ENCODE measurements at regions not wholly inside any gene's neighbourhood (a gene's known extent, or its start where the extent isn't known, plus 50 kb on each side); places are given as distances from the start of the nearest gene placed in this dataset.

DNA sequence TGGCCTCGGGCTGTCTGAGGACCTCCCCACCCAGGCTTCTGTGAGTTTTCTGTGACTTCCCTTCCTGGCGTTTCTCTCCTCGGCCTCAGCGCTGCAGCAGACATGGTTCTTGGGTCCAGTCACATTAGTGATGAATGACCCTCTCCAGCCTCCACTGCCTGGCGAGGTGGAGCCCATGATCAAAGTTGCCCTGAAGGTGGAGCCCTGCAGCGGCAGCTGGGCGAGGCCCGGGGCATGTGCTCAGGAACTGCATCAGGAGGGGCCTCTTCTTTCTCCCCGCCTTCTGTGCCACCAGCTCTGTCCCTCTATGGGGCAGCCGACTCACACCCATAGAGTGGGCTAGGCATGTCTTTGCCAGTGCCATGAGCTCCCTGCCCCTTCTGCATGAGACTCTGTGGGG is 1079.7 kb downstream of the TBC1D22A start:
- TF ChIP-seq, protein P1, sequence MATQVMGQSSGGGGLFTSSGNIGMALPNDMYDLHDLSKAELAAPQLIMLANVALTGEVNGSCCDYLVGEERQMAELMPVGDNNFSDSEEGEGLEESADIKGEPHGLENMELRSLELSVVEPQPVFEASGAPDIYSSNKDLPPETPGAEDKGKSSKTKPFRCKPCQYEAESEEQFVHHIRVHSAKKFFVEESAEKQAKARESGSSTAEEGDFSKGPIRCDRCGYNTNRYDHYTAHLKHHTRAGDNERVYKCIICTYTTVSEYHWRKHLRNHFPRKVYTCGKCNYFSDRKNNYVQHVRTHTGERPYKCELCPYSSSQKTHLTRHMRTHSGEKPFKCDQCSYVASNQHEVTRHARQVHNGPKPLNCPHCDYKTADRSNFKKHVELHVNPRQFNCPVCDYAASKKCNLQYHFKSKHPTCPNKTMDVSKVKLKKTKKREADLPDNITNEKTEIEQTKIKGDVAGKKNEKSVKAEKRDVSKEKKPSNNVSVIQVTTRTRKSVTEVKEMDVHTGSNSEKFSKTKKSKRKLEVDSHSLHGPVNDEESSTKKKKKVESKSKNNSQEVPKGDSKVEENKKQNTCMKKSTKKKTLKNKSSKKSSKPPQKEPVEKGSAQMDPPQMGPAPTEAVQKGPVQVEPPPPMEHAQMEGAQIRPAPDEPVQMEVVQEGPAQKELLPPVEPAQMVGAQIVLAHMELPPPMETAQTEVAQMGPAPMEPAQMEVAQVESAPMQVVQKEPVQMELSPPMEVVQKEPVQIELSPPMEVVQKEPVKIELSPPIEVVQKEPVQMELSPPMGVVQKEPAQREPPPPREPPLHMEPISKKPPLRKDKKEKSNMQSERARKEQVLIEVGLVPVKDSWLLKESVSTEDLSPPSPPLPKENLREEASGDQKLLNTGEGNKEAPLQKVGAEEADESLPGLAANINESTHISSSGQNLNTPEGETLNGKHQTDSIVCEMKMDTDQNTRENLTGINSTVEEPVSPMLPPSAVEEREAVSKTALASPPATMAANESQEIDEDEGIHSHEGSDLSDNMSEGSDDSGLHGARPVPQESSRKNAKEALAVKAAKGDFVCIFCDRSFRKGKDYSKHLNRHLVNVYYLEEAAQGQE (IDR thresholded peaks at IDR 0.05; ENCODE audit: insufficient replicate concordance, low read depth) = no peak
- TF ChIP-seq POLR2AphosphoS5 (IDR thresholded peaks at IDR 0.05; ENCODE audit: low read depth) = no peak

Data from HL-60 (cell line).